NB4 (cell line): ENCODE measurements at regions not wholly inside any gene's neighbourhood (a gene's known extent, or its start where the extent isn't known, plus 50 kb on each side); places are given as distances from the start of the nearest gene placed in this dataset.

Experiments used
- CTCF ChIP-seq: IDR thresholded peaks from one replicate; pipeline ENCODE4 v1.5.1; 2012; ENCODE audit warnings: low read depth, low read length
- POLR2A ChIP-seq: IDR thresholded peaks from 2 replicates; pipeline ENCODE4 v1.6.1; 2011; ENCODE audit warnings: mild to moderate bottlenecking; ENCODE audit not compliant: insufficient read length; ENCODE audit errors: extremely low read depth

- TF ChIP-seq POLR2A, result no peak
- TF ChIP-seq CTCF, result no peak
Observed at GRCh38 chr5:2836133-2836532, 84.7 kb upstream of the IRX2 start.
